ENCODE measurements at regions not wholly inside any gene's neighbourhood (a gene's known extent, or its start where the extent isn't known, plus 50 kb on each side); places are given as distances from the start of the nearest gene placed in this dataset.

- Histone ChIP-seq H3K36me3 (no peaks in the 10 kb centered on the region), H3K27me3 (no peaks in the 10 kb centered on the region), H3K27ac (no peak overlapping the region), H3K4me3 (no peak overlapping the region), H3K9me3 (no peaks in the 10 kb centered on the region), H3K4me1 (peaks cover 12% of the 10 kb centered on the region)
- DNase-seq = no peak
- TF ChIP-seq, protein P1, sequence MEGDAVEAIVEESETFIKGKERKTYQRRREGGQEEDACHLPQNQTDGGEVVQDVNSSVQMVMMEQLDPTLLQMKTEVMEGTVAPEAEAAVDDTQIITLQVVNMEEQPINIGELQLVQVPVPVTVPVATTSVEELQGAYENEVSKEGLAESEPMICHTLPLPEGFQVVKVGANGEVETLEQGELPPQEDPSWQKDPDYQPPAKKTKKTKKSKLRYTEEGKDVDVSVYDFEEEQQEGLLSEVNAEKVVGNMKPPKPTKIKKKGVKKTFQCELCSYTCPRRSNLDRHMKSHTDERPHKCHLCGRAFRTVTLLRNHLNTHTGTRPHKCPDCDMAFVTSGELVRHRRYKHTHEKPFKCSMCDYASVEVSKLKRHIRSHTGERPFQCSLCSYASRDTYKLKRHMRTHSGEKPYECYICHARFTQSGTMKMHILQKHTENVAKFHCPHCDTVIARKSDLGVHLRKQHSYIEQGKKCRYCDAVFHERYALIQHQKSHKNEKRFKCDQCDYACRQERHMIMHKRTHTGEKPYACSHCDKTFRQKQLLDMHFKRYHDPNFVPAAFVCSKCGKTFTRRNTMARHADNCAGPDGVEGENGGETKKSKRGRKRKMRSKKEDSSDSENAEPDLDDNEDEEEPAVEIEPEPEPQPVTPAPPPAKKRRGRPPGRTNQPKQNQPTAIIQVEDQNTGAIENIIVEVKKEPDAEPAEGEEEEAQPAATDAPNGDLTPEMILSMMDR (IDR thresholded peaks at IDR 0.05) = no peak
- ATAC-seq = no peak
- intact Hi-C loops (cut with DNase I) = loop anchor here (10.0 kb wide), 1 partner anchor 499 kb away; the partner anchor contains the start of gene SFMBT2
These were observed 335.2 kb upstream of the PRKCQ start for GRCh38 chr10:6915307-6915706.

DNA sequence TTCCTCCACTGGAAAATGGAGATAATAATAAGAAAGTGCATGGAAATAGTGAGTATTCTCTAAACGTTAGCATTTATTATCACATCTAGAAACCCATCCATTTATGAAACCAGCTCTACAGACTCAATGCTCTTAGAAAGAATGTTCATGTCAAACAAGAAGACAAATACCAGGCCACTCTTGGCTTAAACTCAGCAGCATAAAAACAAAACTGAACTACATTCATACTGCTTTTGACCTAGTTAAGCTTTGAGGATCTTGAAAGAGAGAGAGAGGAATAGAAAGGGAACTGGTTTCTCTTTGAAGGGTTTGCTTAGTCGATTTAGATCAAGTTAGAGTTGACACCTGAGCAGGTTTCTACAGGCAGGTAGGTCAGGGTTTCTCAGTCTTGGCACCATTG is 332.9 kb upstream of the PRKCQ start:
- H3K27ac ChIP-seq = no peak overlapping the region
- DNase-seq = no peak
- H3K27me3 ChIP-seq = no peaks in the 10 kb centered on the region
- intact Hi-C loops (cut with DNase I) = loop anchor here (10.0 kb wide), 1 partner anchor 502 kb away; the partner anchor contains the start of gene SFMBT2
- TF ChIP-seq, protein P1 (IDR thresholded peaks at IDR 0.05) = no peak
- ATAC-seq = no peak
- H3K9me3 ChIP-seq = no peaks in the 10 kb centered on the region
- peaks cover 10% of the 10 kb centered on the region for H3K4me1 ChIP-seq
- H3K4me3 ChIP-seq = no peak overlapping the region
- H3K36me3 ChIP-seq = no peaks in the 10 kb centered on the region

DNA sequence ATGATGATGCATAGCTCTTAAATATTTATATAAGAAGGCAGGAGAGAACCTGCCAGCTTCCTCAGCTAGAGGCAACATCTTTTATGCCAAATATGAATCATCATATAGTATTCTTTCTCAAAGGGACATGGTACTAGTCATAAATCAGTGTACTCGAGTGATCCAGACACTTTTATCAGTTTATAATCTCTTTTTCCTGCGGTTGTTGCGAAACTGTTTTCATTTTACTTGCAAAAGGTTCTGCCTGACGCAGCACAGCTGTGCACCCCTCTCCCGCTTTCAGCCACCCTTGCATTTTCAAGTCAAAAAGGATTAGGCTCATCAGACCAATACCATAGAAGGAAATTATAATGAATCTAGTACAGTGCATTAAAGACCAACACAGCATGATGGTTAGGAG is 332.3 kb upstream of the PRKCQ start:
- DNase-seq = no peak
- Histone ChIP-seq H3K4me3 (no peak overlapping the region), H3K9me3 (no peaks in the 10 kb centered on the region), H3K27me3 (no peaks in the 10 kb centered on the region), H3K36me3 (no peaks in the 10 kb centered on the region), H3K27ac (no peak overlapping the region), H3K4me1 (peaks cover 10% of the 10 kb centered on the region)
- intact Hi-C loops (cut with DNase I) = loop anchor here (10.0 kb wide), 1 partner anchor 502 kb away; the partner anchor contains the start of gene SFMBT2
- ATAC-seq = no peak
- TF ChIP-seq, protein P1 (IDR thresholded peaks at IDR 0.05) = no peak

DNA sequence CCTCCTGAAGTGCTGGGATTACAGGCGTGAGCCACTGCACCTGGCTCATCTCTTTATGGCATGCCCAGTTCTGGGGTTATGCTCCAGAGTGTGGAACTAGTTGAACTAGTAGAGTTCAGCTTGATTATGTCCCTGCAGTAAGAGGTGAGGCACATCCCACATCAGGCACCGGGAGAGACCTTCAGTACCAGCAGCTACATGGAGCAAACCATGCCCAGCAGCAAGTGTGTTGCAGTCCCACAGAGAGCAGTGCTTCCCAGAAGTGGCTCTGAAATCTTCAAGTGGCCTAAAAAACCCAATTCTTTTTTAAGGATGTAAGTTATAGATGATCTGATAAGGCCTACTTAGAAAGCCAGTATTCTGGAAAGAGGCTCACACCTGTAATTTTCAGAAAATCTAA is 331.9 kb upstream of the PRKCQ start:
- Histone ChIP-seq H3K4me3 (no peak overlapping the region), H3K27ac (no peak overlapping the region), H3K4me1 (peaks cover 10% of the 10 kb centered on the region), H3K36me3 (no peaks in the 10 kb centered on the region), H3K9me3 (no peaks in the 10 kb centered on the region), H3K27me3 (no peaks in the 10 kb centered on the region)
- TF ChIP-seq, protein P1 (IDR thresholded peaks at IDR 0.05) = no peak
- DNase-seq = no peak
- intact Hi-C loops (cut with DNase I) = loop anchor here (10.0 kb wide), 1 partner anchor 503 kb away; the partner anchor contains the start of gene SFMBT2
- no peak for ATAC-seq

GRCh38 chr10:6909905-6910560 is 330.0 kb upstream of the PRKCQ start:
- TF ChIP-seq, protein P1 (IDR thresholded peaks at IDR 0.05) = no peak
- Histone ChIP-seq H3K36me3 (no peaks in the 10 kb centered on the region), H3K9me3 (no peaks in the 10 kb centered on the region), H3K4me3 (no peak overlapping the region), H3K4me1 (peaks cover 10% of the 10 kb centered on the region), H3K27ac (no peak overlapping the region), H3K27me3 (no peaks in the 10 kb centered on the region)
- DNase-seq (no peak), ATAC-seq (no peak)
- intact Hi-C loops (cut with DNase I) = loop anchor here (10.0 kb wide), 1 partner anchor 505 kb away; the partner anchor contains the start of gene SFMBT2
